ENCODE measurements at regions not wholly inside any gene's neighbourhood (a gene's known extent, or its start where the extent isn't known, plus 50 kb on each side); places are given as distances from the start of the nearest gene placed in this dataset.

- Histone ChIP-seq H3K4me3 (no peak overlapping the region), H3K9me3 (no peaks in the 10 kb centered on the region), H3K27me3 (ENCODE audit: low read depth) (no peaks in the 10 kb centered on the region), H3K27ac (no peak overlapping the region), H3K36me3 (no peaks in the 10 kb centered on the region), H3K4me1 (no peaks in the 10 kb centered on the region)
- DNase-seq, result no peak
- intact Hi-C loops (cut with DNase I), result no loop called here
- TF ChIP-seq CTCF (IDR thresholded peaks at IDR 0.05), result no peak
- no peak for ATAC-seq
Measured at GRCh38 chr18:43578211-43578610, 300.9 kb upstream of the SYT4 start.

GRCh38 chr18:43578706-43579105 is 301.4 kb upstream of the SYT4 start:
- H3K27me3 ChIP-seq (ENCODE audit: low read depth), result no peaks in the 10 kb centered on the region
- TF ChIP-seq CTCF (IDR thresholded peaks at IDR 0.05), result no peak
- no peak overlapping the region for H3K27ac ChIP-seq
- intact Hi-C loops (cut with DNase I), result no loop called here
- H3K36me3 ChIP-seq, result no peaks in the 10 kb centered on the region
- H3K9me3 ChIP-seq, result no peaks in the 10 kb centered on the region
- peak; percentile 43 to 57 for ATAC-seq
- H3K4me1 ChIP-seq, result no peaks in the 10 kb centered on the region
- no peak overlapping the region for H3K4me3 ChIP-seq
- DNase-seq, result no peak

GRCh38 chr18:43581936-43582519 is 304.7 kb upstream of the SYT4 start:
- ATAC-seq (no peak), DNase-seq (no peak)
- Histone ChIP-seq H3K36me3 (no peaks in the 10 kb centered on the region), H3K27me3 (ENCODE audit: low read depth) (no peaks in the 10 kb centered on the region), H3K4me1 (no peaks in the 10 kb centered on the region), H3K27ac (no peak overlapping the region), H3K4me3 (no peak overlapping the region), H3K9me3 (no peaks in the 10 kb centered on the region)
- intact Hi-C loops (cut with DNase I), result no loop called here
- no peak for TF ChIP-seq CTCF (IDR thresholded peaks at IDR 0.05)

GRCh38 chr18:43587538-43588153 is 310.4 kb upstream of the SYT4 start:
- peak; percentile 37 to 58 for ATAC-seq
- no peak overlapping the region for H3K4me3 ChIP-seq
- H3K36me3 ChIP-seq, result no peaks in the 10 kb centered on the region
- no peak for DNase-seq
- H3K27ac ChIP-seq, result no peak overlapping the region
- intact Hi-C loops (cut with DNase I), result no loop called here
- no peaks in the 10 kb centered on the region for H3K27me3 ChIP-seq (ENCODE audit: low read depth)
- no peaks in the 10 kb centered on the region for H3K4me1 ChIP-seq
- no peaks in the 10 kb centered on the region for H3K9me3 ChIP-seq
- peak; percentile 61 for TF ChIP-seq CTCF (IDR thresholded peaks at IDR 0.05)

GRCh38 chr18:43588838-43589237 is 311.5 kb upstream of the SYT4 start:
- ATAC-seq (peak; percentile 14 to 18), DNase-seq (no peak)
- H3K27me3 ChIP-seq (ENCODE audit: low read depth), result no peaks in the 10 kb centered on the region
- no peak overlapping the region for H3K27ac ChIP-seq
- no peaks in the 10 kb centered on the region for H3K9me3 ChIP-seq
- TF ChIP-seq CTCF (IDR thresholded peaks at IDR 0.05), result no peak
- intact Hi-C loops (cut with DNase I), result no loop called here
- no peaks in the 10 kb centered on the region for H3K4me1 ChIP-seq
- H3K4me3 ChIP-seq, result no peak overlapping the region
- no peaks in the 10 kb centered on the region for H3K36me3 ChIP-seq

Data from lower lobe of right lung (tissue), 2 donors.